SK-N-SH (cell line): ENCODE measurements at regions not wholly inside any gene's neighbourhood (a gene's known extent, or its start where the extent isn't known, plus 50 kb on each side); places are given as distances from the start of the nearest gene placed in this dataset.

Experiments used
- CTCF ChIA-PET: fragments of 300-600, 350-600 bp; formaldehyde crosslinking; extraction: SDS; loops from one replicate; lab custom pipeline; 2021; lab: Yijun Ruan, JAX
- POLR2A ChIA-PET: fragments of 350-600 bp; sonication (Branson Sonifier 250); formaldehyde crosslinking; extraction: SDS; loops from one replicate; lab custom pipeline; 2020; ENCODE audit warnings: antibody characterized with exemption, inconsistent platforms; lab: Yijun Ruan, JAX
- DNase-seq: peaks from one replicate; pipeline ENCODE4 v3.0.0; 2012
- H2AFZ ChIP-seq: fragments of 200-600 bp; sonication (generic); 2 replicates; pipeline ENCODE4 v1.8.1; 2016; ENCODE audit warnings: antibody characterized with exemption, mild to moderate bottlenecking, low read depth
- H3F3A ChIP-seq: fragments of 200-600 bp; sonication (generic); replicated peaks from 2 replicates; pipeline ENCODE3; 2016; ENCODE audit warnings: antibody characterized with exemption, mild to moderate bottlenecking; ENCODE audit not compliant: insufficient read depth
- H3K27ac ChIP-seq, 2 experiments: fragments of 200-500 bp in 1 of 2; fragments of 200-600 bp in 1 of 2; sonication (Bioruptor generic) in 1 of 2; sonication (generic), shearing (Covaris generic) in 1 of 2; 2 replicates each; pipeline versions ENCODE4 v1.5.1 to v1.6.1; 2014 to 2016; ENCODE audit warnings: low read depth in 2 of 2, inconsistent platforms in 1 of 2, low read length in 1 of 2, mild to moderate bottlenecking in 1 of 2, mixed read lengths in 1 of 2
- H3K27me3 ChIP-seq: fragments of 200-600 bp; sonication (generic), shearing (Covaris generic); 2 replicates; pipeline ENCODE4 v1.6.1; 2016; ENCODE audit warnings: mixed run types; ENCODE audit not compliant: insufficient read depth
- H3K36me3 ChIP-seq, 2 experiments: fragments of 200-500 bp in 1 of 2; fragments of 200-600 bp in 1 of 2; sonication (Bioruptor generic) in 1 of 2; sonication (generic) in 1 of 2; replicated peaks in 1 of 2; 2 replicates each; pipeline versions ENCODE3 to v1.5.1; 2014 to 2016; ENCODE audit warnings: low read length in 1 of 2, mild to moderate bottlenecking in 1 of 2; ENCODE audit not compliant: insufficient read depth in 2 of 2, control insufficient read depth in 1 of 2
- H3K4me1 ChIP-seq, 2 experiments: fragments of 200-500 bp in 1 of 2; fragments of 200-600 bp in 1 of 2; sonication (Bioruptor generic) in 1 of 2; sonication (generic), shearing (Covaris generic) in 1 of 2; 2 replicates each; pipeline versions ENCODE4 v1.5.1 to v1.6.1; 2014 to 2016; ENCODE audit warnings: low read depth in 1 of 2, low read length in 1 of 2, mixed run types in 1 of 2; ENCODE audit not compliant: insufficient read depth in 2 of 2, control insufficient read depth in 1 of 2
- H3K4me2 ChIP-seq: fragments of 200-600 bp; sonication (generic), shearing (Covaris generic); 2 replicates; pipeline ENCODE4 v1.6.1; 2017; ENCODE audit warnings: mixed run types
- H3K4me3 ChIP-seq, 2 experiments: fragments of 200-500 bp in 1 of 2; fragments of 200-600 bp in 1 of 2; sonication (Bioruptor generic) in 1 of 2; sonication (generic), shearing (Covaris generic) in 1 of 2; 2 replicates each; pipeline versions ENCODE4 v1.5.1 to v1.8.1; 2014 to 2016; ENCODE audit warnings: low read depth in 2 of 2, inconsistent platforms in 1 of 2, low read length in 1 of 2, mild to moderate bottlenecking in 1 of 2, mixed read lengths in 1 of 2, moderate library complexity in 1 of 2
- H3K79me2 ChIP-seq: fragments of 200-600 bp; sonication (generic); 2 replicates; pipeline ENCODE4 v1.8.1; 2017; ENCODE audit warnings: mild to moderate bottlenecking; ENCODE audit not compliant: insufficient read depth
- H3K9ac ChIP-seq: fragments of 200-600 bp; sonication (generic); 2 replicates; pipeline ENCODE4 v1.6.1; 2017; ENCODE audit warnings: mixed run types
- H3K9me2 ChIP-seq: fragments of 200-600 bp; sonication (generic); 2 replicates; pipeline ENCODE4 v1.6.1; 2017; ENCODE audit warnings: mixed run types
- H3K9me3 ChIP-seq: fragments of 200-600 bp; sonication (generic); 2 replicates; pipeline ENCODE4 v1.6.1; 2017; ENCODE audit warnings: mixed run types, mild to moderate bottlenecking, moderate library complexity
- H4K20me1 ChIP-seq: fragments of 200-600 bp; sonication (generic); 2 replicates; pipeline ENCODE4 v1.6.1; 2017; ENCODE audit warnings: mild to moderate bottlenecking, mixed run types; ENCODE audit not compliant: insufficient read depth
- ELF1 ChIP-seq: IDR thresholded peaks from 2 replicates; pipeline ENCODE4 v1.4.0; 2012
- EZH2phosphoT487 ChIP-seq: fragments of 200-600 bp; sonication (generic); IDR thresholded peaks from 2 replicates; pipeline ENCODE4 v1.6.1; 2017; ENCODE audit warnings: low read depth, mixed run types, mild to moderate bottlenecking, antibody characterized with exemption, moderate library complexity, borderline replicate concordance
- FOXJ3 ChIP-seq: sonication (generic); formaldehyde crosslinking; IDR thresholded peaks from 2 replicates; pipeline ENCODE4 v1.5.1; 2020; ENCODE audit warnings: mild to moderate bottlenecking, missing genetic modification reagents
- FOXM1 ChIP-seq: IDR thresholded peaks from 2 replicates; pipeline ENCODE4 v1.4.0; 2012; ENCODE audit warnings: low read depth, mild to moderate bottlenecking
- GABPA ChIP-seq: IDR thresholded peaks from 2 replicates; pipeline ENCODE4 v1.4.0; 2012; ENCODE audit warnings: low read depth, mild to moderate bottlenecking
- GATA2 ChIP-seq: sonication (generic); formaldehyde crosslinking; IDR thresholded peaks from 2 replicates; pipeline ENCODE4 v1.5.0; 2020; ENCODE audit warnings: mild to moderate bottlenecking, missing genetic modification reagents
- IRF3 ChIP-seq: fragments of 150-350 bp; IDR thresholded peaks from 2 replicates; pipeline ENCODE4 v1.6.1; 2016; ENCODE audit warnings: mild to moderate bottlenecking, low read depth, low read length
- MEF2A ChIP-seq: IDR thresholded peaks from 2 replicates; pipeline ENCODE4 v1.4.0; 2012; ENCODE audit warnings: low read depth, borderline replicate concordance
- RAD21 ChIP-seq: IDR thresholded peaks from 2 replicates; pipeline ENCODE4 v1.6.1; 2012; ENCODE audit warnings: mild to moderate bottlenecking, low read length
- RCOR1 ChIP-seq: fragments of 150-350 bp; IDR thresholded peaks from 2 replicates; pipeline ENCODE4 v1.6.1; 2017; ENCODE audit warnings: antibody characterized with exemption, low read length
- RFX5 ChIP-seq: IDR thresholded peaks from 2 replicates; pipeline ENCODE4 v1.6.1; 2012; ENCODE audit warnings: mild to moderate bottlenecking, improper control_type of control experiment, low read length
- SIN3A ChIP-seq: IDR thresholded peaks from 2 replicates; pipeline ENCODE4 v1.6.1; 2012; ENCODE audit warnings: low read depth, mild to moderate bottlenecking, low read length, moderate library complexity, borderline replicate concordance
- SMC3 ChIP-seq: IDR thresholded peaks from 2 replicates; pipeline ENCODE4 v1.6.1; 2012; ENCODE audit warnings: low read depth, low read length, improper control_type of control experiment
- TAF1 ChIP-seq: IDR thresholded peaks from 2 replicates; pipeline ENCODE4 v1.6.1; 2012; ENCODE audit warnings: low read depth, mild to moderate bottlenecking, low read length, moderate library complexity, borderline replicate concordance
- TEAD4 ChIP-seq: IDR thresholded peaks from 2 replicates; pipeline ENCODE4 v1.4.0; 2012; ENCODE audit warnings: mild to moderate bottlenecking, borderline replicate concordance; ENCODE audit not compliant: insufficient read depth
- ZBTB33 ChIP-seq: IDR thresholded peaks from 2 replicates; pipeline ENCODE4 v1.4.0; 2012; ENCODE audit warnings: low read depth, borderline replicate concordance
- WGBS: methylation state at CpG from one replicate; pipeline ENCODE4 v1.1.6; 2017; ENCODE audit warnings: low lambda C conversion rate; 5-methylcytosine and 5-hydroxymethylcytosine counted together

- Histone ChIP-seq H3K27me3 (no peaks in the 10 kb centered on the region), H3K79me2 (no peaks in the 10 kb centered on the region), H3K9ac (no peak overlapping the region), H3K4me2 (no peak overlapping the region), H3K9me3 (no peaks in the 10 kb centered on the region), H3K36me3 (no peaks in the 10 kb centered on the region), H4K20me1 (no peaks in the 10 kb centered on the region), H3K9me2 (no peaks in the 10 kb centered on the region), H3K4me1 (no peaks in the 10 kb centered on the region), H3K27ac (no peak overlapping the region), H3K4me3 (no peak overlapping the region), H2AFZ (no peak overlapping the region), H3F3A (no peaks in the 10 kb centered on the region)
- WGBS, result 47% methylated on average over 2 of the region's 2 CpGs
- DNase-seq, result no peak
- TF ChIP-seq RFX5, result no peak
- ChIA-PET CTCF (no interaction called here), POLR2A (no interaction called here)
These were observed 156.1 kb downstream of the LARP7 start for GRCh38 chr4:112793033-112793432.

- no peaks in the 10 kb centered on the region for H3K9me2 ChIP-seq
- no peaks in the 10 kb centered on the region for H3K4me1 ChIP-seq
- POLR2A ChIA-PET, result no interaction called here
- H3K9me3 ChIP-seq, result no peaks in the 10 kb centered on the region
- no peaks in the 10 kb centered on the region for H3F3A ChIP-seq
- H3K9ac ChIP-seq, result no peak overlapping the region
- H4K20me1 ChIP-seq, result no peaks in the 10 kb centered on the region
- DNase-seq, result no peak
- H3K79me2 ChIP-seq, result no peaks in the 10 kb centered on the region
- WGBS, result 89% methylated on average over 5 of the region's 5 CpGs
- H3K27me3 ChIP-seq, result no peaks in the 10 kb centered on the region
- no peaks in the 10 kb centered on the region for H3K36me3 ChIP-seq
- H3K4me3 ChIP-seq, result no peak overlapping the region
- CTCF ChIA-PET, result no interaction called here
- H3K27ac ChIP-seq, result no peak overlapping the region
- no peak overlapping the region for H2AFZ ChIP-seq
- no peak overlapping the region for H3K4me2 ChIP-seq
- TF ChIP-seq SMC3, result no peak
- no peak for TF ChIP-seq RCOR1
These were observed 163.1 kb downstream of the LARP7 start for GRCh38 chr4:112800001-112800400.

- Histone ChIP-seq H3K27me3 (no peaks in the 10 kb centered on the region), H3K36me3 (no peaks in the 10 kb centered on the region), H3K9me2 (no peaks in the 10 kb centered on the region), H3K27ac (no peak overlapping the region), H4K20me1 (no peaks in the 10 kb centered on the region), H3K9me3 (no peaks in the 10 kb centered on the region), H3K9ac (no peak overlapping the region), H3K79me2 (no peaks in the 10 kb centered on the region), H3K4me2 (no peak overlapping the region), H2AFZ (no peak overlapping the region), H3K4me1 (no peaks in the 10 kb centered on the region), H3F3A (no peaks in the 10 kb centered on the region), H3K4me3 (no peak overlapping the region)
- no peak for TF ChIP-seq RAD21
- TF ChIP-seq FOXJ3 (CRISPR knock-in tag), result no peak
- TF ChIP-seq TAF1, result no peak
- no peak for TF ChIP-seq FOXM1
- TF ChIP-seq MEF2A, result no peak
- POLR2A ChIA-PET, result no interaction called here
- CTCF ChIA-PET, result no interaction called here
- DNase-seq, result no peak
These were observed 164.4 kb downstream of the LARP7 start for GRCh38 chr4:112801341-112801740.

GRCh38 chr4:112802780-112803179 lies 165.8 kb downstream of the LARP7 start:
- H2AFZ ChIP-seq, result no peak overlapping the region
- ChIA-PET POLR2A (no interaction called here), CTCF (interaction anchor here (0.7 kb wide), 1 partner anchor 15 kb away, joined by 3 read pairs; no protein-coding TSS in a partner anchor)
- H3K4me3 ChIP-seq, result no peak overlapping the region
- H3K9me3 ChIP-seq, result no peaks in the 10 kb centered on the region
- H3K79me2 ChIP-seq, result no peaks in the 10 kb centered on the region
- H4K20me1 ChIP-seq, result no peaks in the 10 kb centered on the region
- no peak for DNase-seq
- no peaks in the 10 kb centered on the region for H3K27me3 ChIP-seq
- H3K9ac ChIP-seq, result no peak overlapping the region
- no peaks in the 10 kb centered on the region for H3K9me2 ChIP-seq
- no peaks in the 10 kb centered on the region for H3F3A ChIP-seq
- 61% methylated on average over 6 of the region's 6 CpGs for WGBS
- no peak overlapping the region for H3K4me2 ChIP-seq
- H3K36me3 ChIP-seq, result no peaks in the 10 kb centered on the region
- H3K4me1 ChIP-seq, result no peaks in the 10 kb centered on the region
- H3K27ac ChIP-seq, result no peak overlapping the region
- no peak for TF ChIP-seq TEAD4
- TF ChIP-seq SIN3A, result no peak
- TF ChIP-seq IRF3, result no peak
- no peak for TF ChIP-seq GATA2 (CRISPR knock-in tag)
- TF ChIP-seq ELF1, result no peak
- no peak for TF ChIP-seq RCOR1
- TF ChIP-seq MEF2A, result no peak
- TF ChIP-seq GABPA, result no peak
- no peak for TF ChIP-seq EZH2phosphoT487
- TF ChIP-seq ZBTB33, result no peak
